ENCODE measurements at regions not wholly inside any gene's neighbourhood (a gene's known extent, or its start where the extent isn't known, plus 50 kb on each side); places are given as distances from the start of the nearest gene placed in this dataset.

- no peak for DNase-seq (ENCODE audit: low read depth, low spot score)
- in situ Hi-C loops (cut with HindIII; ENCODE audit: low sequenced_read_pairs): no loop called here
- H3K4me3 ChIP-seq (ENCODE audit: low read depth, low read length): no peak overlapping the region
- TF ChIP-seq CTCF (IDR thresholded peaks at IDR 0.05; ENCODE audit: low read depth, low read length): no peak
Measured at GRCh38 chr1:213750231-213751063, 237.3 kb upstream of the PROX1 start.

- no peak overlapping the region for H3K4me3 ChIP-seq (ENCODE audit: low read depth, low read length)
- DNase-seq (ENCODE audit: low read depth, low spot score): no peak
- in situ Hi-C loops (cut with HindIII; ENCODE audit: low sequenced_read_pairs): no loop called here
- TF ChIP-seq CTCF (IDR thresholded peaks at IDR 0.05; ENCODE audit: low read depth, low read length): no peak
Measured at GRCh38 chr1:213751064-213751397, 236.7 kb upstream of the PROX1 start.

GRCh38 chr1:213759359-213760181 is 228.2 kb upstream of the PROX1 start:
- in situ Hi-C loops (cut with HindIII; ENCODE audit: low sequenced_read_pairs): no loop called here
- TF ChIP-seq CTCF (IDR thresholded peaks at IDR 0.05; ENCODE audit: low read depth, low read length): no peak
- H3K4me3 ChIP-seq (ENCODE audit: low read depth, low read length): no peak overlapping the region

GRCh38 chr1:213761845-213762407 is 225.8 kb upstream of the PROX1 start:
- in situ Hi-C loops (cut with HindIII; ENCODE audit: low sequenced_read_pairs): no loop called here
- TF ChIP-seq CTCF (IDR thresholded peaks at IDR 0.05; ENCODE audit: low read depth, low read length): no peak
- DNase-seq (ENCODE audit: low read depth, low spot score): no peak
- H3K4me3 ChIP-seq (ENCODE audit: low read depth, low read length): no peak overlapping the region

More at GRCh38 chr1:213759359-213760181, 228.2 kb upstream of the PROX1 start:
- DNase-seq (ENCODE audit: low read depth, low spot score): no peak

- in situ Hi-C loops (cut with HindIII; ENCODE audit: low sequenced_read_pairs): no loop called here
- no peak overlapping the region for H3K4me3 ChIP-seq (ENCODE audit: low read depth, low read length)
- no peak for DNase-seq (ENCODE audit: low read depth, low spot score)
- TF ChIP-seq CTCF (IDR thresholded peaks at IDR 0.05; ENCODE audit: low read depth, low read length): no peak
Measured at GRCh38 chr1:213767683-213768082, 220.1 kb upstream of the PROX1 start.

- DNase-seq (ENCODE audit: low read depth, low spot score): no peak
- in situ Hi-C loops (cut with HindIII; ENCODE audit: low sequenced_read_pairs): no loop called here
- H3K4me3 ChIP-seq (ENCODE audit: low read depth, low read length): no peak overlapping the region
- no peak for TF ChIP-seq CTCF (IDR thresholded peaks at IDR 0.05; ENCODE audit: low read depth, low read length)
Measured at GRCh38 chr1:213772128-213773063, 215.4 kb upstream of the PROX1 start.
